GM23248 (cell line): ENCODE measurements at regions not wholly inside any gene's neighbourhood (a gene's known extent, or its start where the extent isn't known, plus 50 kb on each side); places are given as distances from the start of the nearest gene placed in this dataset.
"Not testable (repeated sequence)": the region's sequence is repeated elsewhere in the genome, so short reads cannot be mapped to it uniquely, and the experiment has no call there.

Experiments
- DNase-seq: peaks from one replicate; pipeline ENCODE4 v3.0.0-alpha.2; 2015
- H2AFZ ChIP-seq: fragments of 200-600 bp; sonication (generic); 2 replicates; pipeline ENCODE4 v1.6.1; 2016; ENCODE audit warnings: antibody characterized with exemption
- H3F3A ChIP-seq: fragments of 200-600 bp; sonication (generic); 2 replicates; pipeline ENCODE4 v1.6.1; 2016; ENCODE audit warnings: mild to moderate bottlenecking, antibody characterized with exemption, mixed run types; ENCODE audit not compliant: insufficient read depth
- H3K27ac ChIP-seq: fragments of 200-600 bp; sonication (generic); 2 replicates; pipeline ENCODE4 v1.5.1; 2016; ENCODE audit warnings: mild to moderate bottlenecking
- H3K27me3 ChIP-seq: fragments of 200-600 bp; sonication (generic); replicated peaks from 2 replicates; pipeline ENCODE4 v1.6.1; 2016; ENCODE audit warnings: mild to moderate bottlenecking; ENCODE audit not compliant: insufficient read depth
- H3K36me3 ChIP-seq: fragments of 200-600 bp; sonication (generic); 2 replicates; pipeline ENCODE4 v1.6.1; 2016; ENCODE audit warnings: low read depth, mild to moderate bottlenecking
- H3K4me1 ChIP-seq: fragments of 200-600 bp; sonication (generic); 2 replicates; pipeline ENCODE4 v1.6.1; 2016; ENCODE audit warnings: mild to moderate bottlenecking; ENCODE audit not compliant: insufficient read depth
- H3K4me2 ChIP-seq: fragments of 200-600 bp; sonication (generic); one replicate; pipeline ENCODE4 v1.6.1; 2016; ENCODE audit warnings: mild to moderate bottlenecking; ENCODE audit not compliant: unreplicated experiment
- H3K4me3 ChIP-seq: fragments of 200-600 bp; sonication (generic); 2 replicates; pipeline ENCODE4 v1.5.1; 2016; ENCODE audit warnings: mild to moderate bottlenecking
- H3K79me2 ChIP-seq: fragments of 200-600 bp; sonication (generic); 2 replicates; pipeline ENCODE4 v1.6.1; 2016; ENCODE audit warnings: mild to moderate bottlenecking; ENCODE audit not compliant: insufficient read depth
- H3K9ac ChIP-seq: fragments of 200-600 bp; sonication (generic); 2 replicates; pipeline ENCODE4 v1.6.1; 2016; ENCODE audit warnings: mild to moderate bottlenecking
- H3K9me2 ChIP-seq: fragments of 200-600 bp; sonication (generic); 2 replicates; pipeline ENCODE4 v1.6.1; 2016; ENCODE audit warnings: mixed run types, mild to moderate bottlenecking, moderate library complexity; ENCODE audit not compliant: insufficient read depth
- H3K9me3 ChIP-seq: fragments of 200-600 bp; sonication (generic); one replicate; pipeline ENCODE4 v1.6.1; 2017; ENCODE audit warnings: low read depth
- H4K20me1 ChIP-seq: fragments of 200-600 bp; sonication (generic); 2 replicates; pipeline ENCODE4 v1.6.0; 2016; ENCODE audit not compliant: insufficient read depth
- EZH2 ChIP-seq: fragments of 200-600 bp; sonication (generic); IDR thresholded peaks from 2 replicates; pipeline ENCODE4 v1.6.1; 2018; ENCODE audit warnings: antibody characterized with exemption, mild to moderate bottlenecking; ENCODE audit not compliant: insufficient read depth, poor library complexity, severe bottlenecking
- EZH2phosphoT487 ChIP-seq: fragments of 200-600 bp; sonication (generic); IDR thresholded peaks from 2 replicates; pipeline ENCODE4 v1.6.1; 2018; ENCODE audit warnings: antibody characterized with exemption, moderate library complexity, mild to moderate bottlenecking, low read depth; ENCODE audit not compliant: insufficient read depth
- WGBS, 2 experiments: methylation state at CpG; one replicate each; pipeline ENCODE4 v1.1.6; 2015 to 2017; ENCODE audit warnings: low lambda C conversion rate in 2 of 2, low coverage in 1 of 2; ENCODE audit errors: missing lambda C conversion rate in 2 of 2; 5-methylcytosine and 5-hydroxymethylcytosine counted together
- in situ Hi-C: fragments of 300-500 bp; cut with MboI; formaldehyde crosslinking; loops from 2 replicates; pipeline ENCODE4 v1.15.0; 2020

DNA sequence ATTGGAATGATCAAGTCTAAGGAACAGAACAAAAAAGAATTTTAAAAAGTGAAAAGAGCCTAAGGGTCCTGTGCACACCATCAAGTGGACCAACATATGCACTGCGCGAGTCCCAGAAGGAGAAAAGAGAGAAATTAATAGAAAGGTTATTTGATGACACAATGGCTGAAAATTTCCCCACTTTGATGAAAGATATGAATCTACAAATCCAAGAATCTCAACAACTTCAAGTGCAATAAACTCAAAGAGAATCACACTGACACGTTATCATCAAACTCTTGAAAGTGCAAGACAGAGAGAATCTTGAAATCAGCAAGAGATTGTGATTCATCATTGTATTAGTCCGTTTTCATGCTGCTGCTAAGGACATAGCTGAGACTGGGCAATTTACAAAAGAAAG lies 230.8 kb downstream of the ADAMTS15 start:
- WGBS, 2 experiments, result 79 to 81% methylated on average over 4 of the region's 4 CpGs
- no peak for DNase-seq
- peaks cover 37% of the 10 kb centered on the region for H3K4me1 ChIP-seq
- H3K4me3 ChIP-seq, result no peak overlapping the region
- no peak overlapping the region for H3K9ac ChIP-seq
- TF ChIP-seq EZH2phosphoT487 (no peak), EZH2 (no peak)
- no peaks in the 10 kb centered on the region for H3K9me2 ChIP-seq
- H3K36me3 ChIP-seq, result 0 out of 2 replicates have a peak, but pooled peaks cover 4% of the 10 kb centered on the region
- no peak overlapping the region for H3K27ac ChIP-seq
- H3F3A ChIP-seq, result peaks cover 19% of the 10 kb centered on the region
- in situ Hi-C loops, result no loop called here
- no peaks in the 10 kb centered on the region for H4K20me1 ChIP-seq
- no peak overlapping the region for H2AFZ ChIP-seq
- H3K79me2 ChIP-seq, result no peaks in the 10 kb centered on the region
- peaks cover 11% of the 10 kb centered on the region for H3K9me3 ChIP-seq
- no peaks in the 10 kb centered on the region for H3K27me3 ChIP-seq
- no peak overlapping the region for H3K4me2 ChIP-seq

DNA sequence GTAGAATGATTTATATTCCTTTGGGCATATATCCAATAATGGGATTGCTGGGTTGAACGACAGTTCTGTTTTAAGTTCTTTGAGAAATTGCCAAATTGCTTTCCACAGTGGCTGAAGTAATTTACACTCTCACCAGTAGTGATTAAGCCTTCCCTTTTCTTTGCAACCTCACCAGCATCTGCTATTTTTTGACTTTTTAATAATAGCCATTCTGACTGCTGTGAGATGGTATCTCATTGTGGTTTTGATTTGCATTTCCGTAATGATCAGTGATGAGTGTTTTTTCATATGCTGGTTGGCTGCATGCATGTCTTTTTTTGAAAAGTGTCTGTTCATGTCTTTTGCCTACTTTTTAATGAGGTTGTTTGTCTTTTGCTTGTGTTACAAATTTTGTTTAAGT lies 233.8 kb downstream of the SNX19 start:
- H3F3A ChIP-seq, DNase-seq, H3K9me2 ChIP-seq, H3K36me3 ChIP-seq, H3K79me2 ChIP-seq, H3K27me3 ChIP-seq, H3K4me1 ChIP-seq, in situ Hi-C loops, H3K27ac ChIP-seq, H4K20me1 ChIP-seq, H3K4me3 ChIP-seq, H2AFZ ChIP-seq, H3K9ac ChIP-seq, H3K4me2 ChIP-seq: not testable (repeated sequence)
- WGBS, 2 experiments, result 24 to 30% methylated on average over 2 of the region's 2 CpGs
- peaks cover 11% of the 10 kb centered on the region for H3K9me3 ChIP-seq

DNA sequence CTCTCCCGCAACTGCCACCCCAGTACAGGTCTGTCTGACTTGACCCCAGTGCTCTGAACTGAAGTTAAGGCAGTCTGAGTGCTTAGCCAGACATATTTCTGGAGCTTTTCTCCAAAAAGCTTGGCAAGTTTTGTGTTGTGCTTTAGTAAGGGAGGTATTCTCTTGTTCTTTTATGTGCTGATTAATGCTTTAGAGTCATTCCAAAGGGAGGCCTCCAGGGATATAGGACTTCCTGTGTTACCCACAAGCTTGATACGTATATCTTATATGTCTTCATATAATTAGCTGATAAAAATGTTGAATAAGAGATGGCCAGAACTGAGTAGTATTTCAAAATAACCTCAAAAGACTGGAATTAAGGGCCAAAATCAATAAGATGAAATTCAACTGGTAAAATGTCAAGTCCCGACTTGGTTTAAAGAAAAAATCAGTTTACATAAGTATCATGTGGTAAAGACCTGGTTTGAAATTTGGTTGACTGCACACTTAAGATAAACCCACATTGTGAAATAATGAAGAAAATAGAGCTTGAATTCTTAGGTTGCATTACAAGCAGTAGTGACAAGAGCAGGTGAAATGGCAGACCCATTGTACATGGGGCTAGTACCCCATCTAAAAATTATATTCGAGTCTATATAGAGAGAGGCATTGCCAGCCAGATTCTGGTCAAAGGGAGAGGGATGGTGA lies 226.9 kb downstream of the SNX19 start:
- Histone ChIP-seq H3K79me2 (no peaks in the 10 kb centered on the region), H4K20me1 (no peaks in the 10 kb centered on the region), H3K9ac (no peak overlapping the region), H2AFZ (no peak overlapping the region), H3K9me2 (no peaks in the 10 kb centered on the region), H3F3A (peaks cover 9% of the 10 kb centered on the region; the same call in 1 of the 2 replicates), H3K36me3 (no peaks in the 10 kb centered on the region; the same call in 1 of the 2 replicates), H3K4me1 (peaks cover 7% of the 10 kb centered on the region; the same call in 1 of the 2 replicates), H3K4me2 (no peak overlapping the region), H3K9me3 (no peaks in the 10 kb centered on the region), H3K27me3 (peaks cover 5% of the 10 kb centered on the region; the same call in 1 of the 2 replicates), H3K27ac (no peak overlapping the region), H3K4me3 (no peak overlapping the region)
- in situ Hi-C loops, result no loop called here
- WGBS, 2 experiments, result 78 to 84% methylated on average over 4 of the region's 4 CpGs
- TF ChIP-seq EZH2, result no peak
- TF ChIP-seq EZH2phosphoT487, result no peak
- no peak for DNase-seq

DNA sequence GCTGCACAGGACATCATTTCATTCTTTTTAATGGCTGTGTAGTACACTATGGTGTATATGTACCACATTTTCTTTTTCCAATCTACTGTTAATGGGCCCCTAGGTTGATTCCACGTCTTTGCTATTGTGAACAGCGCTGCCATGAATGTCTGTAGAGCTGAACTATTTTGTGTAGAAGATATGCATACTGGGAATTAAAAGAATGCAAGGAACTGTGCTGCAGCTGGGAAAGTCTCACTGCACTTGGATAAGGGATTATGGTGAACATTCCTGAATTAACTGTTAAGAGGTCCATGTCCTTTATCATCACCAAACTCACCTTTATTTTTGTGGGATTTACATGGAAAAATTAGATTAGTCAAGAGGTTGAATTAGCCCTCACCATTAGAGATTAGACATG lies 224.7 kb downstream of the SNX19 start:
- WGBS, 2 experiments, result 78% methylated on average over 2 of the region's 2 CpGs
- Histone ChIP-seq H3K9me2 (no peaks in the 10 kb centered on the region), H3K4me3 (no peak overlapping the region), H3K27me3 (peaks cover 5% of the 10 kb centered on the region; the same call in 1 of the 2 replicates), H3F3A (peaks cover 9% of the 10 kb centered on the region; the same call in 1 of the 2 replicates), H3K9ac (no peak overlapping the region), H3K9me3 (no peaks in the 10 kb centered on the region), H3K4me1 (peaks cover 7% of the 10 kb centered on the region; the same call in 1 of the 2 replicates), H3K79me2 (no peaks in the 10 kb centered on the region), H3K36me3 (no peaks in the 10 kb centered on the region), H4K20me1 (no peaks in the 10 kb centered on the region), H3K4me2 (no peak overlapping the region), H3K27ac (no peak overlapping the region), H2AFZ (no peak overlapping the region)
- in situ Hi-C loops, result no loop called here
- DNase-seq, result no peak
- no peak for TF ChIP-seq EZH2
- TF ChIP-seq EZH2phosphoT487, result no peak

DNA sequence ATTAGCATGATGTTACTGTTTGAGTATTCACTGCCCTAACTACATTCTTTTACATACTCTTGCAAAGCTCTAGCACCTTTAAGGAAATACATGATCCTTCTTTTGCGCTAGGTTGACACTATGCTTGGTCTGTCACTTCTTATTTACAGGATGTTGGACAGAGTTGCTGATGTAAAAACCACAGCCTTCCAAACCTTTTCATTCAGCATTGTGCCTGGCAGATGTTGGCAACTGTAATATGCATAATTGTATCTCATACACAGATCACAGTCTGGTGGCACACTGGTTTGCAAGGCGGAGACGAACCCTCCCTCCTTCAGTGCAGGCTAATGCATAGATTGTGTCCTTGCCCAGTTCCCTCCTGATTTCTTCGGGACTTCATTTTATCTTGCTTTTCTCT lies 224.1 kb downstream of the SNX19 start:
- Histone ChIP-seq H3F3A (peaks cover 9% of the 10 kb centered on the region; the same call in 1 of the 2 replicates), H3K79me2 (no peaks in the 10 kb centered on the region), H3K4me1 (peaks cover 7% of the 10 kb centered on the region; the same call in 1 of the 2 replicates), H3K27ac (no peak overlapping the region), H3K27me3 (peaks cover 5% of the 10 kb centered on the region; the same call in 1 of the 2 replicates), H3K4me2 (no peak overlapping the region), H2AFZ (no peak overlapping the region), H3K9me2 (no peaks in the 10 kb centered on the region), H3K4me3 (no peak overlapping the region), H3K9me3 (no peaks in the 10 kb centered on the region), H3K36me3 (no peaks in the 10 kb centered on the region), H4K20me1 (no peaks in the 10 kb centered on the region), H3K9ac (no peak overlapping the region)
- in situ Hi-C loops, result no loop called here
- WGBS, 2 experiments, result 88 to 94% methylated on average over 4 of the region's 4 CpGs
- TF ChIP-seq EZH2phosphoT487, result no peak
- no peak for TF ChIP-seq EZH2
- no peak for DNase-seq
